GM18861 (cell line): ENCODE measurements at regions not wholly inside any gene's neighbourhood (a gene's known extent, or its start where the extent isn't known, plus 50 kb on each side); places are given as distances from the start of the nearest gene placed in this dataset.

Experiments
- ATAC-seq: cut with Tn5 transposase; IDR thresholded peaks from one replicate; pipeline ENCODE4 v1.9.1; 2021; ENCODE audit not compliant: unreplicated experiment

- no peak for ATAC-seq
These were observed 85.7 kb upstream of the CST7 start for GRCh38 chr20:24863356-24863755.

- no peak for ATAC-seq
These were observed 83.1 kb upstream of the CST7 start for GRCh38 chr20:24866008-24866407.

GRCh38 chr20:24866742-24867141 lies 82.3 kb upstream of the CST7 start:
- ATAC-seq, result no peak

- no peak for ATAC-seq
These were observed 81.5 kb upstream of the CST7 start for GRCh38 chr20:24867556-24867955.

- no peak for ATAC-seq
These were observed 80.6 kb upstream of the CST7 start for GRCh38 chr20:24868396-24868927.

GRCh38 chr20:24868959-24869358 lies 80.1 kb upstream of the CST7 start:
- ATAC-seq, result no peak

- ATAC-seq, result no peak
These were observed 79.0 kb upstream of the CST7 start for GRCh38 chr20:24870057-24870456.

GRCh38 chr20:24870881-24871280 lies 78.2 kb upstream of the CST7 start:
- peak; percentile 46 for ATAC-seq

GRCh38 chr20:24871480-24872213 lies 77.4 kb upstream of the CST7 start:
- no peak for ATAC-seq

GRCh38 chr20:24872291-24873024 lies 76.6 kb upstream of the CST7 start:
- peak; percentile 54 for ATAC-seq

GRCh38 chr20:24873025-24873620 lies 75.9 kb upstream of the CST7 start:
- ATAC-seq, result no peak

GRCh38 chr20:24875078-24875477 lies 74.0 kb upstream of the CST7 start:
- no peak for ATAC-seq

- ATAC-seq, result peak; percentile 64
These were observed 71.4 kb upstream of the CST7 start for GRCh38 chr20:24877652-24878051.

GRCh38 chr20:24878657-24879056 lies 70.4 kb upstream of the CST7 start:
- no peak for ATAC-seq

GRCh38 chr20:24879875-24880274 lies 69.2 kb upstream of the CST7 start:
- no peak for ATAC-seq

GRCh38 chr20:24880356-24880755 lies 68.7 kb upstream of the CST7 start:
- no peak for ATAC-seq

- no peak for ATAC-seq
These were observed 58.8 kb upstream of the CST7 start for GRCh38 chr20:24890286-24890685.

- no peak for ATAC-seq
These were observed 57.3 kb upstream of the CST7 start for GRCh38 chr20:24891546-24892393.

- ATAC-seq, result no peak
These were observed 56.5 kb upstream of the CST7 start for GRCh38 chr20:24892522-24892921.

- ATAC-seq, result no peak
These were observed 56.1 kb upstream of the CST7 start for GRCh38 chr20:24892931-24893330.

- no peak for ATAC-seq
These were observed 54.6 kb upstream of the CST7 start for GRCh38 chr20:24894488-24894887.
